H1 (cell line): ENCODE measurements at regions not wholly inside any gene's neighbourhood (a gene's known extent, or its start where the extent isn't known, plus 50 kb on each side); places are given as distances from the start of the nearest gene placed in this dataset.

Source experiments
- CTCF ChIA-PET: fragments of 300-600 bp; sonication (Branson Sonifier 250); formaldehyde crosslinking; loops from one replicate; lab custom pipeline; 2021; ENCODE audit not compliant: partially characterized antibody; lab: Charles Lee
- POLR2A ChIA-PET: fragments of 300-600 bp; sonication (Branson Sonifier 250); formaldehyde crosslinking; loops from one replicate; lab custom pipeline; 2021; ENCODE audit warnings: inconsistent platforms; ENCODE audit not compliant: partially characterized antibody; lab: Charles Lee
- DNase-seq, 2 experiments: peaks; one replicate each; pipeline versions ENCODE4 v3.0.0 to v3.0.0-alpha.2; 2010 to 2022; ENCODE audit warnings: low spot score in 2 of 2, low read depth in 1 of 2, mixed read lengths in 1 of 2
- FAIRE-seq: peaks from 2 replicates; lab custom pipeline; 2011; peaks lifted over from hg19 to GRCh38; lab: Jason Lieb, UNC
- H2AFZ ChIP-seq: 2 replicates; pipeline ENCODE4 v1.8.1; 2012; ENCODE audit warnings: low read length, inconsistent platforms
- H2AK5ac ChIP-seq: 2 replicates; pipeline ENCODE4 v1.6.1; 2013; ENCODE audit warnings: low read depth, low read length
- H2BK120ac ChIP-seq: replicated peaks from 2 replicates; pipeline ENCODE3; 2013; ENCODE audit warnings: low read depth, low read length, inconsistent platforms
- H2BK12ac ChIP-seq: 2 replicates; pipeline ENCODE4 v1.6.1; 2013; ENCODE audit warnings: low read depth, low read length
- H2BK15ac ChIP-seq: 2 replicates; pipeline ENCODE4 v1.6.1; 2013; ENCODE audit warnings: low read length
- H2BK20ac ChIP-seq: 2 replicates; pipeline ENCODE4 v1.6.1; 2013; ENCODE audit warnings: low read length
- H2BK5ac ChIP-seq: 2 replicates; pipeline ENCODE4 v1.6.1; 2013; ENCODE audit warnings: low read depth, low read length
- H3K14ac ChIP-seq: 2 replicates; pipeline ENCODE4 v1.6.1; 2013; ENCODE audit warnings: inconsistent platforms; ENCODE audit not compliant: insufficient read length
- H3K18ac ChIP-seq: 2 replicates; pipeline ENCODE4 v1.6.1; 2013; ENCODE audit warnings: low read length; ENCODE audit errors: extremely low read depth
- H3K23ac ChIP-seq: 2 replicates; pipeline ENCODE4 v1.6.1; 2013; ENCODE audit warnings: inconsistent platforms; ENCODE audit not compliant: insufficient read length
- H3K23me2 ChIP-seq: 2 replicates; pipeline ENCODE4 v1.6.1; 2013; ENCODE audit warnings: low read depth, low read length
- H3K27ac ChIP-seq: 2 replicates; pipeline ENCODE4 v1.6.1; 2011; ENCODE audit warnings: low read depth, low read length, inconsistent platforms
- H3K27me3 ChIP-seq, 4 experiments: replicated peaks in 1 of 4; 1 replicate in 1 of 4; 2 replicates in 3 of 4; pipeline versions ENCODE4 v1.6.1 to v1.8.1; 2011 to 2013; ENCODE audit warnings: low read length in 3 of 4, mild to moderate bottlenecking in 3 of 4, inconsistent platforms in 2 of 4, mixed read lengths in 2 of 4, moderate library complexity in 1 of 4; ENCODE audit not compliant: control insufficient read depth in 3 of 4, insufficient read depth in 3 of 4; ENCODE audit errors: extremely low read depth in 1 of 4
- H3K36me3 ChIP-seq, 4 experiments: 2 replicates each; pipeline versions ENCODE4 v1.6.1 to v1.8.1; 2011 to 2013; ENCODE audit warnings: mild to moderate bottlenecking in 4 of 4, low read length in 3 of 4, moderate library complexity in 2 of 4, control low read depth in 1 of 4, inconsistent platforms in 1 of 4; ENCODE audit not compliant: insufficient read depth in 4 of 4, control insufficient read depth in 2 of 4
- H3K4ac ChIP-seq: replicated peaks from 2 replicates; pipeline ENCODE3; 2013; ENCODE audit warnings: low read length, low read depth, mixed read lengths, inconsistent platforms; ENCODE audit not compliant: insufficient read length
- H3K4me1 ChIP-seq, 4 experiments: replicated peaks in 1 of 4; 1 replicate in 1 of 4; 2 replicates in 3 of 4; pipeline versions ENCODE4 v1.6.1 to v1.8.1; 2011 to 2013; ENCODE audit warnings: low read length in 3 of 4, inconsistent platforms in 2 of 4, mixed read lengths in 1 of 4; ENCODE audit not compliant: insufficient read depth in 4 of 4, control insufficient read depth in 3 of 4
- H3K4me2 ChIP-seq, 2 experiments: 2 replicates each; pipeline versions ENCODE4 v1.6.1 to v1.8.1; 2011 to 2013; ENCODE audit warnings: low read depth in 2 of 2, low read length in 2 of 2, control low read depth in 1 of 2, inconsistent platforms in 1 of 2, mild to moderate bottlenecking in 1 of 2; ENCODE audit not compliant: insufficient read depth in 1 of 2
- H3K4me3 ChIP-seq, 4 experiments: fragments of 200-600, 300-600 bp in 1 of 4; sonication (generic), shearing (Covaris generic), sonication (Bioruptor Twin) in 1 of 4; 2 replicates each; pipeline versions ENCODE4 v1.5.1 to v1.8.1; 2011 to 2016; ENCODE audit warnings: low read length in 4 of 4, low read depth in 3 of 4, control low read depth in 2 of 4, inconsistent platforms in 2 of 4, mild to moderate bottlenecking in 2 of 4, mixed read lengths in 1 of 4, moderate library complexity in 1 of 4; ENCODE audit not compliant: insufficient read depth in 2 of 4; ENCODE audit errors: extremely low read depth in 1 of 4
- H3K56ac ChIP-seq: replicated peaks from 2 replicates; pipeline ENCODE3; 2013; ENCODE audit warnings: low read depth, mild to moderate bottlenecking, mixed read lengths, low read length, inconsistent platforms; ENCODE audit not compliant: insufficient read length
- H3K79me1 ChIP-seq: 2 replicates; pipeline ENCODE4 v1.6.1; 2013; ENCODE audit warnings: low read depth, low read length, control low read depth
- H3K79me2 ChIP-seq, 2 experiments: 2 replicates each; pipeline versions ENCODE4 v1.6.1 to v1.8.1; 2012 to 2013; ENCODE audit warnings: low read length in 2 of 2, mild to moderate bottlenecking in 2 of 2, inconsistent platforms in 1 of 2; ENCODE audit not compliant: insufficient read depth in 2 of 2, control insufficient read depth in 1 of 2
- H3K9ac ChIP-seq, 4 experiments: replicated peaks in 1 of 4; 1 replicate in 1 of 4; 2 replicates in 3 of 4; pipeline versions ENCODE4 v1.6.1 to v1.8.1; 2011 to 2013; ENCODE audit warnings: low read depth in 3 of 4, low read length in 3 of 4, control low read depth in 2 of 4, mild to moderate bottlenecking in 2 of 4, moderate library complexity in 2 of 4, inconsistent platforms in 1 of 4; ENCODE audit errors: extremely low read depth in 1 of 4
- H3K9me3 ChIP-seq, 2 experiments: 2 replicates each; pipeline versions ENCODE4 v1.6.1 to v1.8.1; 2012 to 2013; ENCODE audit warnings: mild to moderate bottlenecking in 2 of 2, moderate library complexity in 2 of 2, control low read depth in 1 of 2, inconsistent platforms in 1 of 2, low read depth in 1 of 2, low read length in 1 of 2, mixed read lengths in 1 of 2; ENCODE audit not compliant: insufficient read depth in 2 of 2
- H4K20me1 ChIP-seq, 2 experiments: replicated peaks in 1 of 2; 2 replicates each; pipeline versions ENCODE3 to v1.8.1; 2011 to 2013; ENCODE audit warnings: inconsistent platforms in 2 of 2, low read length in 2 of 2, mild to moderate bottlenecking in 1 of 2; ENCODE audit not compliant: insufficient read depth in 2 of 2, control insufficient read depth in 1 of 2
- H4K5ac ChIP-seq: 2 replicates; pipeline ENCODE4 v1.6.1; 2013; ENCODE audit warnings: low read length, low read depth, mixed read lengths, inconsistent platforms; ENCODE audit not compliant: insufficient read length
- H4K8ac ChIP-seq: 2 replicates; pipeline ENCODE4 v1.8.0; 2013; ENCODE audit warnings: mild to moderate bottlenecking, moderate library complexity, low read length, inconsistent platforms; ENCODE audit not compliant: insufficient read depth; ENCODE audit errors: extremely low read depth
- H4K91ac ChIP-seq: replicated peaks from 2 replicates; pipeline ENCODE3; 2013; ENCODE audit warnings: low read length, mixed read lengths, inconsistent platforms; ENCODE audit not compliant: insufficient read length
- BCL11A ChIP-seq, 2 experiments: IDR thresholded peaks; one replicate each; pipeline ENCODE4 v1.6.1; 2011; ENCODE audit warnings: low read depth in 2 of 2, low read length in 2 of 2, mild to moderate bottlenecking in 2 of 2
- CREB1 ChIP-seq: IDR thresholded peaks from 2 replicates; pipeline ENCODE4 v1.6.1; 2012; ENCODE audit warnings: inconsistent platforms
- E2F6 ChIP-seq: IDR thresholded peaks from 2 replicates; pipeline ENCODE4 v1.6.1; 2012; ENCODE audit warnings: inconsistent platforms
- SIN3A ChIP-seq, 2 experiments: IDR thresholded peaks in 1 of 2; conservative IDR thresholded peaks in 1 of 2; 2 replicates each; pipeline ENCODE4 v1.6.1; 2011 to 2012; ENCODE audit warnings: low read length in 2 of 2, improper control_type of control experiment in 1 of 2, low read depth in 1 of 2, mild to moderate bottlenecking in 1 of 2
- TBP ChIP-seq: IDR thresholded peaks from 2 replicates; pipeline ENCODE4 v1.6.1; 2011; ENCODE audit warnings: low read depth, low read length, improper control_type of control experiment
- ZNF274 ChIP-seq: IDR thresholded peaks from 2 replicates; pipeline ENCODE4 v1.7.0; 2012; ENCODE audit warnings: low read length, borderline replicate concordance; ENCODE audit errors: extremely low read depth
- WGBS, 2 experiments: shearing (Covaris generic) in 1 of 2; methylation state at CpG; one replicate each; pipeline versions ENCODE4 v1.1.6 to v1.1.7; 2013 to 2015; ENCODE audit warnings: low lambda C conversion rate in 2 of 2, mixed read lengths in 2 of 2, inconsistent platforms in 1 of 2, low coverage in 1 of 2, missing lambda C conversion rate in 1 of 2; ENCODE audit not compliant: insufficient replicate concordance in 2 of 2, insufficient coverage in 1 of 2, insufficient read length in 1 of 2; ENCODE audit errors: extremely low coverage in 1 of 2, missing lambda C conversion rate in 1 of 2; 5-methylcytosine and 5-hydroxymethylcytosine counted together

DNA sequence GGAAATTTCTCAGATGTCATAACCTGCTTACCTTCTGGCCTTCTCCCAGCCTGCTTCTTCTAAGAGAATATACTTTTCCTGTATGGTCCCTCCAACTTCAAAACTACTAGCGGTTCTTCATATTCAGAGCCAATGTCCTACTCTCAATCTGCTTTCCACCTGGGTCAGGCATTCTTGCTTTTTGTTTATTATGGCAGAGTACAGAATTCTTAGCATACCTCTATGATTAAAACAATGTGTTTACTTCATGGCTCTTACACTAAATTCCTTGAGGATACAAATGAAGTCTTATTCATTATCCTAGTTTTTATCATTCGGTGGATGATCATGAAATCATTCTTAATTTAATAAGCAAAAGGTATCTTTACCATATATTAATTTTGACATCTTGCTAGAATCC is 484.2 kb upstream of the SLITRK1 start:
- DNase-seq (no peak), FAIRE-seq (no peak)
- Histone ChIP-seq H3K27ac (no peak overlapping the region), H3K4me3 (no peak overlapping the region), H3K23me2 (no peaks in the 10 kb centered on the region), H4K91ac (no peak overlapping the region), H3K79me1 (no peaks in the 10 kb centered on the region), H3K4ac (no peak overlapping the region), H2BK5ac (no peak overlapping the region), H4K5ac (no peak overlapping the region), H3K9ac (no peak overlapping the region), H3K36me3 (no peaks in the 10 kb centered on the region), H2BK12ac (no peak overlapping the region), H3K14ac (no peak overlapping the region), H3K23ac (no peak overlapping the region), H3K4me2 (no peak overlapping the region), H2BK20ac (no peak overlapping the region), H3K79me2 (no peaks in the 10 kb centered on the region), H3K56ac (no peak overlapping the region), H3K9me3 (no peaks in the 10 kb centered on the region), H2BK15ac (no peak overlapping the region), H4K20me1 (no peaks in the 10 kb centered on the region), H3K4me1 (no peaks in the 10 kb centered on the region), H3K18ac (no peak overlapping the region), H2AFZ (no peak overlapping the region), H3K27me3 (no peaks in the 10 kb centered on the region), H4K8ac (no peak overlapping the region), H2AK5ac (no peak overlapping the region), H2BK120ac (no peak overlapping the region)
- 87% methylated on average over 2 of the region's 2 CpGs; no CpG with 5 or more reads in 1 of the 2 experiments for WGBS, 2 experiments
- ChIA-PET POLR2A (no interaction called here), CTCF (no interaction called here)
- TF ChIP-seq E2F6 = no peak
- TF ChIP-seq SIN3A (conservative IDR thresholded peaks at IDR 0.05 in 1 of 2, IDR thresholded peaks at IDR 0.05 in 1 of 2; ENCODE audit: low read depth in 1 of 2, low read length in 2 of 2) = no peak
- TF ChIP-seq CREB1 = no peak
- TF ChIP-seq ZNF274 = no peak
- no peak for TF ChIP-seq TBP
- TF ChIP-seq BCL11A (IDR thresholded peaks at IDR 0.05; ENCODE audit: low read depth in 2 of 2, low read length in 2 of 2) = no peak
